ENCODE measurements at regions not wholly inside any gene's neighbourhood (a gene's known extent, or its start where the extent isn't known, plus 50 kb on each side); places are given as distances from the start of the nearest gene placed in this dataset.

GRCh38 chr2:11102956-11103860, 52.1 kb upstream of the SLC66A3 start:
- Histone ChIP-seq H3K27ac (no peak overlapping the region), H3K36me3 (no peaks in the 10 kb centered on the region), H3K4me1 (no peaks in the 10 kb centered on the region), H3K9me3 (no peaks in the 10 kb centered on the region), H3K27me3 (peaks cover 27% of the 10 kb centered on the region), H3K4me3 (no peak overlapping the region)
- no peak for ATAC-seq
- 68 to 88% methylated on average over 5 to 6 of the region's 25 CpGs for WGBS, 2 donors (ENCODE audit: low coverage in 1 of 2)
- no peak for TF ChIP-seq POLR2AphosphoS5 (IDR thresholded peaks at IDR 0.05)
- TF ChIP-seq CTCF (IDR thresholded peaks at IDR 0.05), result no peak
- TF ChIP-seq POLR2A (IDR thresholded peaks at IDR 0.05), result no peak
- no peak for TF ChIP-seq EP300 (IDR thresholded peaks at IDR 0.05)

- Histone ChIP-seq H3K9me3 (no peaks in the 10 kb centered on the region), H3K27me3 (peaks cover 33% of the 10 kb centered on the region), H3K27ac (no peak overlapping the region), H3K4me3 (no peak overlapping the region), H3K36me3 (no peaks in the 10 kb centered on the region), H3K4me1 (no peaks in the 10 kb centered on the region)
- 80 to 84% methylated on average over 8 to 16 of the region's 18 CpGs for WGBS, 2 donors (ENCODE audit: low coverage in 1 of 2)
- TF ChIP-seq POLR2AphosphoS5 (IDR thresholded peaks at IDR 0.05), result no peak
- no peak for TF ChIP-seq EP300 (IDR thresholded peaks at IDR 0.05)
- no peak for TF ChIP-seq CTCF (IDR thresholded peaks at IDR 0.05)
- TF ChIP-seq POLR2A (IDR thresholded peaks at IDR 0.05), result no peak
- ATAC-seq, result no peak
Observed at GRCh38 chr2:11103984-11104793, 51.1 kb upstream of the SLC66A3 start.

GRCh38 chr2:11104794-11105660, 50.2 kb upstream of the SLC66A3 start:
- Histone ChIP-seq H3K36me3 (no peaks in the 10 kb centered on the region), H3K27ac (no peak overlapping the region), H3K4me1 (no peaks in the 10 kb centered on the region), H3K4me3 (no peak overlapping the region), H3K27me3 (peaks cover 40% of the 10 kb centered on the region), H3K9me3 (no peaks in the 10 kb centered on the region)
- no peak for ATAC-seq
- TF ChIP-seq POLR2A (IDR thresholded peaks at IDR 0.05) (no peak), CTCF (IDR thresholded peaks at IDR 0.05) (no peak), POLR2AphosphoS5 (IDR thresholded peaks at IDR 0.05) (no peak), EP300 (IDR thresholded peaks at IDR 0.05) (no peak)
- WGBS, 2 donors (ENCODE audit: low coverage in 1 of 2), result 90% methylated on average over 5 of the region's 34 CpGs; no CpG with 5 or more reads in 1 of the 2 donors

All from gastroesophageal sphincter (tissue), 4 donors.